GM23338 (cell line): ENCODE measurements at regions not wholly inside any gene's neighbourhood (a gene's known extent, or its start where the extent isn't known, plus 50 kb on each side); places are given as distances from the start of the nearest gene placed in this dataset.

Experiments used
- ATAC-seq: fragments of 200-7000 bp; cut with Tn5 transposase; 3 replicates; pipeline ENCODE4 v1.9.1; 2020
- DNase-seq: peaks from one replicate; pipeline ENCODE4 v3.0.0-alpha.2; 2015; ENCODE audit warnings: low spot score
- H2AFZ ChIP-seq: fragments of 200-600 bp; sonication (generic); 2 replicates; pipeline ENCODE4 v1.8.0; 2016; ENCODE audit warnings: antibody characterized with exemption, mild to moderate bottlenecking, moderate library complexity
- H3F3A ChIP-seq: fragments of 200-600 bp; sonication (generic); replicated peaks from 2 replicates; pipeline ENCODE4 v1.8.0; 2017; ENCODE audit warnings: antibody characterized with exemption, mixed run types, low read depth
- H3K27ac ChIP-seq: fragments of 200-600 bp; sonication (generic); 2 replicates; pipeline ENCODE4 v1.6.1; 2016; ENCODE audit warnings: low read depth
- H3K27me3 ChIP-seq: fragments of 200-600 bp; sonication (generic); 2 replicates; pipeline ENCODE4 v1.8.0; 2016; ENCODE audit warnings: mild to moderate bottlenecking, mixed run types, moderate library complexity; ENCODE audit not compliant: insufficient read depth
- H3K36me3 ChIP-seq: fragments of 200-600 bp; sonication (generic); 2 replicates; pipeline ENCODE4 v1.8.0; 2016; ENCODE audit warnings: mild to moderate bottlenecking; ENCODE audit not compliant: insufficient read depth
- H3K4me1 ChIP-seq: fragments of 200-600 bp; sonication (generic); 2 replicates; pipeline ENCODE4 v1.8.0; 2016; ENCODE audit warnings: mild to moderate bottlenecking, moderate library complexity; ENCODE audit not compliant: insufficient read depth
- H3K4me2 ChIP-seq: fragments of 200-600 bp; sonication (generic); 2 replicates; pipeline ENCODE4 v1.7.1; 2017; ENCODE audit warnings: mixed run types
- H3K4me3 ChIP-seq: fragments of 200-600 bp; sonication (generic); 2 replicates; pipeline ENCODE4 v1.6.1; 2016; ENCODE audit warnings: mixed run types
- H3K79me2 ChIP-seq: fragments of 200-600 bp; sonication (generic); replicated peaks from 2 replicates; pipeline ENCODE4 v1.8.0; 2017; ENCODE audit warnings: mild to moderate bottlenecking; ENCODE audit not compliant: insufficient read depth
- H3K9me2 ChIP-seq: fragments of 200-600 bp; sonication (generic); 2 replicates; pipeline ENCODE4 v1.8.0; 2017; ENCODE audit not compliant: insufficient read depth
- H4K20me1 ChIP-seq: fragments of 200-600 bp; sonication (generic); replicated peaks from 2 replicates; pipeline ENCODE4 v1.8.0; 2017; ENCODE audit warnings: mild to moderate bottlenecking; ENCODE audit not compliant: insufficient read depth
- H3K27ac Mint-ChIP-seq: 2 replicates; pipeline ENCODE4 v1.8.0; 2020; ENCODE audit warnings: inconsistent platforms, mild to moderate bottlenecking, moderate library complexity, mixed read lengths
- H3K27me3 Mint-ChIP-seq: 3 replicates; pipeline ENCODE4 v1.8.0; 2022; ENCODE audit warnings: low read depth, mild to moderate bottlenecking, moderate library complexity, mixed read lengths, inconsistent platforms; ENCODE audit not compliant: insufficient read depth, poor library complexity
- H3K36me3 Mint-ChIP-seq: 3 replicates; pipeline ENCODE4 v1.8.0; 2021; ENCODE audit warnings: low read depth, mild to moderate bottlenecking, inconsistent platforms, moderate library complexity, mixed read lengths
- H3K4me1 Mint-ChIP-seq: 3 replicates; pipeline ENCODE4 v1.8.0; 2020; ENCODE audit warnings: mild to moderate bottlenecking, inconsistent platforms, mixed read lengths
- H3K4me3 Mint-ChIP-seq: 3 replicates; pipeline ENCODE4 v1.8.0; 2021; ENCODE audit warnings: moderate library complexity, mild to moderate bottlenecking, inconsistent platforms, mixed read lengths
- H3K9me3 Mint-ChIP-seq: 3 replicates; pipeline ENCODE4 v1.8.0; 2020; ENCODE audit warnings: moderate library complexity, mild to moderate bottlenecking, inconsistent platforms, mixed read lengths
- CREB1 ChIP-seq: fragments of 250-450 bp; sonication (Bioruptor Pico); IDR thresholded peaks from 2 replicates; pipeline ENCODE4 v1.5.0; 2020; ENCODE audit warnings: low read depth, mild to moderate bottlenecking, moderate library complexity
- EZH2 ChIP-seq: fragments of 200-600 bp; sonication (generic); IDR thresholded peaks from one replicate; pipeline ENCODE4 v1.8.0; 2017; ENCODE audit warnings: antibody characterized with exemption, mild to moderate bottlenecking, low read depth; ENCODE audit not compliant: unreplicated experiment
- EZH2phosphoT487 ChIP-seq: fragments of 200-600 bp; sonication (generic); IDR thresholded peaks from one replicate; pipeline ENCODE4 v1.8.1; 2018; ENCODE audit warnings: antibody characterized with exemption; ENCODE audit not compliant: unreplicated experiment
- JUNB ChIP-seq: IDR thresholded peaks from one replicate; pipeline ENCODE4 v1.6.1; 2016; ENCODE audit warnings: antibody characterized with exemption; ENCODE audit not compliant: unreplicated experiment
- NANOG ChIP-seq: IDR thresholded peaks from 2 replicates; pipeline ENCODE4 v1.6.1; 2016; ENCODE audit warnings: antibody characterized with exemption, borderline replicate concordance
- POLR2AphosphoS5 ChIP-seq: IDR thresholded peaks from 2 replicates; pipeline ENCODE4 v1.6.1; 2016; ENCODE audit warnings: antibody characterized with exemption, low read depth
- STAT1 ChIP-seq: IDR thresholded peaks from one replicate; pipeline ENCODE4 v1.6.1; 2016; ENCODE audit warnings: antibody characterized with exemption; ENCODE audit not compliant: unreplicated experiment
- ZNF114 ChIP-seq: fragments of 250-450 bp; sonication (Bioruptor Pico); IDR thresholded peaks from 2 replicates; pipeline ENCODE4 v1.5.0; 2020; ENCODE audit warnings: mild to moderate bottlenecking, moderate library complexity
- ZNF331 ChIP-seq: fragments of 250-450 bp; sonication (Bioruptor Pico); IDR thresholded peaks from 2 replicates; pipeline ENCODE4 v1.5.0; 2020; ENCODE audit warnings: low read depth, mild to moderate bottlenecking, moderate library complexity
- TF ChIP-seq, protein P1 (sequence below): IDR thresholded peaks from one replicate; pipeline ENCODE4 v1.6.1; 2018; ENCODE audit warnings: antibody characterized with exemption; ENCODE audit not compliant: unreplicated experiment
- TF ChIP-seq, protein P2 (sequence below), 2 experiments: fragments of 200-600 bp in 1 of 2; sonication (generic) in 1 of 2; conservative IDR thresholded peaks; 2 replicates each; pipeline versions ENCODE4 v1.5.1 to v1.6.1; 2016 to 2017; ENCODE audit warnings: antibody characterized with exemption in 2 of 2, low read depth in 2 of 2, mild to moderate bottlenecking in 2 of 2, moderate library complexity in 1 of 2
- TF ChIP-seq, protein P3 (sequence below): fragments of 250-450 bp; sonication (Bioruptor Pico); IDR thresholded peaks from 2 replicates; pipeline ENCODE4 v1.5.0; 2020; ENCODE audit warnings: mild to moderate bottlenecking, moderate library complexity
- TF ChIP-seq, protein P4 (sequence below): IDR thresholded peaks from 2 replicates; pipeline ENCODE4 v1.6.1; 2016; ENCODE audit warnings: antibody characterized with exemption

DNA sequence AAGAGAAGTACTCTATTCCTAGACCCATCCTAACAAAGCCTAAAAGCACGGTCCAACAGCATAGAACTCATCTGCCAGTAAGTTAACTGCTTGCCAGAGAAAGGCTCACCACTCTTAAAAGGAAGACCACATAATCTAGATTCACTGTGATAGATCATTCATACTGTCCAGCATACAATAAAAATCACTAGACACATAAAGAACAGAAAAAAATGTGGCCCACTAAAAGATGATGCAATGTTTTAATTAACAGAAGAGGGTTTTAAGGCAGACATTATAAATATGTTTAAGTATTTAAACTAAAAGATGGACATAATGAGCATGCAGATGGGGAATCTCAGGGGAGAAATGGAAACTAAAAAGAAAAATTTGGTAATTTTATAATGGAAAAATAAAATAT, 157.5 kb upstream of the CDH4 start:
- no peaks in the 10 kb centered on the region; the same call in 1 of the 2 replicates for H3K27me3 ChIP-seq
- no peak overlapping the region for H3K27ac Mint-ChIP-seq
- no peaks in the 10 kb centered on the region for H3K4me1 ChIP-seq
- H3K4me1 Mint-ChIP-seq = peaks cover 9% of the 10 kb centered on the region; the same call in 2 of the 3 replicates
- no peaks in the 10 kb centered on the region for H4K20me1 ChIP-seq
- no peaks in the 10 kb centered on the region for H3K79me2 ChIP-seq
- TF ChIP-seq NANOG (no peak), CREB1 (no peak), POLR2AphosphoS5 (no peak), EZH2phosphoT487 (no peak), STAT1 (no peak), JUNB (no peak), ZNF114 (no peak), EZH2 (no peak), ZNF331 (CRISPR knock-in tag) (no peak)
- TF ChIP-seq, protein P1, sequence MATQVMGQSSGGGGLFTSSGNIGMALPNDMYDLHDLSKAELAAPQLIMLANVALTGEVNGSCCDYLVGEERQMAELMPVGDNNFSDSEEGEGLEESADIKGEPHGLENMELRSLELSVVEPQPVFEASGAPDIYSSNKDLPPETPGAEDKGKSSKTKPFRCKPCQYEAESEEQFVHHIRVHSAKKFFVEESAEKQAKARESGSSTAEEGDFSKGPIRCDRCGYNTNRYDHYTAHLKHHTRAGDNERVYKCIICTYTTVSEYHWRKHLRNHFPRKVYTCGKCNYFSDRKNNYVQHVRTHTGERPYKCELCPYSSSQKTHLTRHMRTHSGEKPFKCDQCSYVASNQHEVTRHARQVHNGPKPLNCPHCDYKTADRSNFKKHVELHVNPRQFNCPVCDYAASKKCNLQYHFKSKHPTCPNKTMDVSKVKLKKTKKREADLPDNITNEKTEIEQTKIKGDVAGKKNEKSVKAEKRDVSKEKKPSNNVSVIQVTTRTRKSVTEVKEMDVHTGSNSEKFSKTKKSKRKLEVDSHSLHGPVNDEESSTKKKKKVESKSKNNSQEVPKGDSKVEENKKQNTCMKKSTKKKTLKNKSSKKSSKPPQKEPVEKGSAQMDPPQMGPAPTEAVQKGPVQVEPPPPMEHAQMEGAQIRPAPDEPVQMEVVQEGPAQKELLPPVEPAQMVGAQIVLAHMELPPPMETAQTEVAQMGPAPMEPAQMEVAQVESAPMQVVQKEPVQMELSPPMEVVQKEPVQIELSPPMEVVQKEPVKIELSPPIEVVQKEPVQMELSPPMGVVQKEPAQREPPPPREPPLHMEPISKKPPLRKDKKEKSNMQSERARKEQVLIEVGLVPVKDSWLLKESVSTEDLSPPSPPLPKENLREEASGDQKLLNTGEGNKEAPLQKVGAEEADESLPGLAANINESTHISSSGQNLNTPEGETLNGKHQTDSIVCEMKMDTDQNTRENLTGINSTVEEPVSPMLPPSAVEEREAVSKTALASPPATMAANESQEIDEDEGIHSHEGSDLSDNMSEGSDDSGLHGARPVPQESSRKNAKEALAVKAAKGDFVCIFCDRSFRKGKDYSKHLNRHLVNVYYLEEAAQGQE = no peak
- TF ChIP-seq, protein P2, sequence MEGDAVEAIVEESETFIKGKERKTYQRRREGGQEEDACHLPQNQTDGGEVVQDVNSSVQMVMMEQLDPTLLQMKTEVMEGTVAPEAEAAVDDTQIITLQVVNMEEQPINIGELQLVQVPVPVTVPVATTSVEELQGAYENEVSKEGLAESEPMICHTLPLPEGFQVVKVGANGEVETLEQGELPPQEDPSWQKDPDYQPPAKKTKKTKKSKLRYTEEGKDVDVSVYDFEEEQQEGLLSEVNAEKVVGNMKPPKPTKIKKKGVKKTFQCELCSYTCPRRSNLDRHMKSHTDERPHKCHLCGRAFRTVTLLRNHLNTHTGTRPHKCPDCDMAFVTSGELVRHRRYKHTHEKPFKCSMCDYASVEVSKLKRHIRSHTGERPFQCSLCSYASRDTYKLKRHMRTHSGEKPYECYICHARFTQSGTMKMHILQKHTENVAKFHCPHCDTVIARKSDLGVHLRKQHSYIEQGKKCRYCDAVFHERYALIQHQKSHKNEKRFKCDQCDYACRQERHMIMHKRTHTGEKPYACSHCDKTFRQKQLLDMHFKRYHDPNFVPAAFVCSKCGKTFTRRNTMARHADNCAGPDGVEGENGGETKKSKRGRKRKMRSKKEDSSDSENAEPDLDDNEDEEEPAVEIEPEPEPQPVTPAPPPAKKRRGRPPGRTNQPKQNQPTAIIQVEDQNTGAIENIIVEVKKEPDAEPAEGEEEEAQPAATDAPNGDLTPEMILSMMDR (conservative IDR thresholded peaks at IDR 0.05; ENCODE audit: low read depth in 2 of 2) = no peak
- TF ChIP-seq, protein P3, sequence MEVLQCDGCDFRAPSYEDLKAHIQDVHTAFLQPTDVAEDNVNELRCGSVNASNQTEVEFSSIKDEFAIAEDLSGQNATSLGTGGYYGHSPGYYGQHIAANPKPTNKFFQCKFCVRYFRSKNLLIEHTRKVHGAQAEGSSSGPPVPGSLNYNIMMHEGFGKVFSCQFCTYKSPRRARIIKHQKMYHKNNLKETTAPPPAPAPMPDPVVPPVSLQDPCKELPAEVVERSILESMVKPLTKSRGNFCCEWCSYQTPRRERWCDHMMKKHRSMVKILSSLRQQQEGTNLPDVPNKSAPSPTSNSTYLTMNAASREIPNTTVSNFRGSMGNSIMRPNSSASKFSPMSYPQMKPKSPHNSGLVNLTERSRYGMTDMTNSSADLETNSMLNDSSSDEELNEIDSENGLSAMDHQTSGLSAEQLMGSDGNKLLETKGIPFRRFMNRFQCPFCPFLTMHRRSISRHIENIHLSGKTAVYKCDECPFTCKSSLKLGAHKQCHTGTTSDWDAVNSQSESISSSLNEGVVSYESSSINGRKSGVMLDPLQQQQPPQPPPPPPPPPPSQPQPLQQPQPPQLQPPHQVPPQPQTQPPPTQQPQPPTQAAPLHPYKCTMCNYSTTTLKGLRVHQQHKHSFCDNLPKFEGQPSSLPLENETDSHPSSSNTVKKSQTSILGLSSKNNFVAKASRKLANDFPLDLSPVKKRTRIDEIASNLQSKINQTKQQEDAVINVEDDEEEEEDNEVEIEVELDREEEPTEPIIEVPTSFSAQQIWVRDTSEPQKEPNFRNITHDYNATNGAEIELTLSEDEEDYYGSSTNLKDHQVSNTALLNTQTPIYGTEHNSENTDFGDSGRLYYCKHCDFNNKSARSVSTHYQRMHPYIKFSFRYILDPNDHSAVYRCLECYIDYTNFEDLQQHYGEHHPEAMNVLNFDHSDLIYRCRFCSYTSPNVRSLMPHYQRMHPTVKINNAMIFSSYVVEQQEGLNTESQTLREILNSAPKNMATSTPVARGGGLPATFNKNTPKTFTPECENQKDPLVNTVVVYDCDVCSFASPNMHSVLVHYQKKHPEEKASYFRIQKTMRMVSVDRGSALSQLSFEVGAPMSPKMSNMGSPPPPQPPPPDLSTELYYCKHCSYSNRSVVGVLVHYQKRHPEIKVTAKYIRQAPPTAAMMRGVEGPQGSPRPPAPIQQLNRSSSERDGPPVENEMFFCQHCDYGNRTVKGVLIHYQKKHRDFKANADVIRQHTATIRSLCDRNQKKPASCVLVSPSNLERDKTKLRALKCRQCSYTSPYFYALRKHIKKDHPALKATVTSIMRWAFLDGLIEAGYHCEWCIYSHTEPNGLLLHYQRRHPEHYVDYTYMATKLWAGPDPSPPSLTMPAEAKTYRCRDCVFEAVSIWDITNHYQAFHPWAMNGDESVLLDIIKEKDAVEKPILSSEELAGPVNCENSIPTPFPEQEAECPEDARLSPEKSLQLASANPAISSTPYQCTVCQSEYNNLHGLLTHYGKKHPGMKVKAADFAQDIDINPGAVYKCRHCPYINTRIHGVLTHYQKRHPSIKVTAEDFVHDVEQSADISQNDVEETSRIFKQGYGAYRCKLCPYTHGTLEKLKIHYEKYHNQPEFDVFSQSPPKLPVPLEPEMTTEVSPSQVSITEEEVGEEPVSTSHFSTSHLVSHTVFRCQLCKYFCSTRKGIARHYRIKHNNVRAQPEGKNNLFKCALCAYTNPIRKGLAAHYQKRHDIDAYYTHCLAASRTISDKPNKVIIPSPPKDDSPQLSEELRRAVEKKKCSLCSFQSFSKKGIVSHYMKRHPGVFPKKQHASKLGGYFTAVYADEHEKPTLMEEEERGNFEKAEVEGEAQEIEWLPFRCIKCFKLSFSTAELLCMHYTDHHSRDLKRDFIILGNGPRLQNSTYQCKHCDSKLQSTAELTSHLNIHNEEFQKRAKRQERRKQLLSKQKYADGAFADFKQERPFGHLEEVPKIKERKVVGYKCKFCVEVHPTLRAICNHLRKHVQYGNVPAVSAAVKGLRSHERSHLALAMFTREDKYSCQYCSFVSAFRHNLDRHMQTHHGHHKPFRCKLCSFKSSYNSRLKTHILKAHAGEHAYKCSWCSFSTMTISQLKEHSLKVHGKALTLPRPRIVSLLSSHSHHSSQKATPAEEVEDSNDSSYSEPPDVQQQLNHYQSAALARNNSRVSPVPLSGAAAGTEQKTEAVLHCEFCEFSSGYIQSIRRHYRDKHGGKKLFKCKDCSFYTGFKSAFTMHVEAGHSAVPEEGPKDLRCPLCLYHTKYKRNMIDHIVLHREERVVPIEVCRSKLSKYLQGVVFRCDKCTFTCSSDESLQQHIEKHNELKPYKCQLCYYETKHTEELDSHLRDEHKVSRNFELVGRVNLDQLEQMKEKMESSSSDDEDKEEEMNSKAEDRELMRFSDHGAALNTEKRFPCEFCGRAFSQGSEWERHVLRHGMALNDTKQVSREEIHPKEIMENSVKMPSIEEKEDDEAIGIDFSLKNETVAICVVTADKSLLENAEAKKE (CRISPR knock-in tag) = no peak
- TF ChIP-seq, protein P4, sequence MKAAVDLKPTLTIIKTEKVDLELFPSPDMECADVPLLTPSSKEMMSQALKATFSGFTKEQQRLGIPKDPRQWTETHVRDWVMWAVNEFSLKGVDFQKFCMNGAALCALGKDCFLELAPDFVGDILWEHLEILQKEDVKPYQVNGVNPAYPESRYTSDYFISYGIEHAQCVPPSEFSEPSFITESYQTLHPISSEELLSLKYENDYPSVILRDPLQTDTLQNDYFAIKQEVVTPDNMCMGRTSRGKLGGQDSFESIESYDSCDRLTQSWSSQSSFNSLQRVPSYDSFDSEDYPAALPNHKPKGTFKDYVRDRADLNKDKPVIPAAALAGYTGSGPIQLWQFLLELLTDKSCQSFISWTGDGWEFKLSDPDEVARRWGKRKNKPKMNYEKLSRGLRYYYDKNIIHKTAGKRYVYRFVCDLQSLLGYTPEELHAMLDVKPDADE = no peak
- H3K27ac ChIP-seq = no peak overlapping the region
- DNase-seq (no peak), ATAC-seq (no peak)
- H3K4me3 Mint-ChIP-seq = no peak overlapping the region
- no peak overlapping the region for H3K4me3 ChIP-seq
- peaks cover 21% of the 10 kb centered on the region for H3K27me3 Mint-ChIP-seq
- H3K9me3 Mint-ChIP-seq = peaks cover 24% of the 10 kb centered on the region
- H3K36me3 Mint-ChIP-seq = peaks cover 12% of the 10 kb centered on the region
- no peak overlapping the region for H3K4me2 ChIP-seq
- no peaks in the 10 kb centered on the region for H3K9me2 ChIP-seq
- H2AFZ ChIP-seq = no peak overlapping the region
- H3F3A ChIP-seq = no peaks in the 10 kb centered on the region
- no peaks in the 10 kb centered on the region for H3K36me3 ChIP-seq
